Sigmoid colon (tissue), 6 donors: ENCODE measurements at regions not wholly inside any gene's neighbourhood (a gene's known extent, or its start where the extent isn't known, plus 50 kb on each side); places are given as distances from the start of the nearest gene placed in this dataset.

Experiments used
- DNase-seq: peaks from one replicate; pipeline ENCODE4 v3.0.0-alpha.2; 2019
- H3K27ac ChIP-seq, 4 donors: fragments of 200-600 bp; sonication (generic); one replicate each; pipeline ENCODE4 v1.5.1; 2016 to 2019; ENCODE audit warnings: mild to moderate bottlenecking in 1 of 4
- H3K27me3 ChIP-seq, 3 donors: fragments of 200-600 bp; sonication (generic); one replicate each; pipeline ENCODE4 v1.5.1; 2019; ENCODE audit warnings: mild to moderate bottlenecking in 1 of 3
- H3K36me3 ChIP-seq, 4 donors: fragments of 200-600 bp; sonication (generic); one replicate each; pipeline ENCODE4 v1.5.1; 2016 to 2019
- H3K4me1 ChIP-seq, 4 donors: fragments of 200-600 bp; sonication (generic); one replicate each; pipeline ENCODE4 v1.5.1; 2017 to 2019
- H3K4me3 ChIP-seq, 4 donors: fragments of 200-600 bp; sonication (generic); one replicate each; pipeline ENCODE4 v1.5.1; 2017 to 2019; ENCODE audit warnings: mild to moderate bottlenecking in 2 of 4, moderate library complexity in 1 of 4
- H3K9me3 ChIP-seq, 4 donors: fragments of 200-600 bp in 3 of 4; sonication (generic) in 3 of 4; one replicate each; pipeline versions ENCODE4 v1.5.1 to v1.6.1; 2013 to 2019
- CTCF ChIP-seq, 4 experiments: fragments of 450-650 bp in 3 of 4; fragments of 200-600 bp in 1 of 4; IDR thresholded peaks; one replicate each; pipeline ENCODE4 v1.5.1; 2016 to 2019; ENCODE audit warnings: antibody characterized with exemption in 4 of 4, mild to moderate bottlenecking in 3 of 4, moderate library complexity in 2 of 4
- EP300 ChIP-seq, 4 donors: sonication (generic); formaldehyde crosslinking; IDR thresholded peaks; one replicate each; pipeline ENCODE4 v1.6.1; 2017; ENCODE audit warnings: antibody characterized with exemption in 4 of 4
- POLR2A ChIP-seq, 2 donors: fragments of 450-650 bp; IDR thresholded peaks; one replicate each; pipeline ENCODE4 v1.6.1; 2016; ENCODE audit warnings: antibody characterized with exemption in 2 of 2, mild to moderate bottlenecking in 2 of 2, moderate library complexity in 2 of 2
- POLR2AphosphoS5 ChIP-seq, 4 donors: sonication (generic); formaldehyde crosslinking; IDR thresholded peaks; one replicate each; pipeline ENCODE4 v1.6.1; 2017; ENCODE audit warnings: antibody characterized with exemption in 4 of 4
- WGBS, 2 donors: extraction: QIAGEN DNeasy Blood & Tissue Kit; methylation state at CpG; one replicate each; pipeline ENCODE4 v1.1.7; 2013; 5-methylcytosine and 5-hydroxymethylcytosine counted together
- intact Hi-C: fragments of 100-400 bp; cut with DNase I; formaldehyde crosslinking; loops from one replicate; pipeline ENCODE4 v1.15.1; 2023
- donor health status: healthy with polysubstance abuse.
- donor health status: healthy.

GRCh38 chrX:7444967-7445366, 297.0 kb upstream of the PUDP start:
- intact Hi-C loops: no loop called here
- Histone ChIP-seq H3K27ac (no peak overlapping the region), H3K4me1 (no peaks in the 10 kb centered on the region), H3K9me3 (no peaks in the 10 kb centered on the region), H3K36me3 (no peaks in the 10 kb centered on the region), H3K27me3 (no peaks in the 10 kb centered on the region), H3K4me3 (no peak overlapping the region)
- no peak for DNase-seq
- TF ChIP-seq EP300 (IDR thresholded peaks at IDR 0.05) (no peak), POLR2A (IDR thresholded peaks at IDR 0.05) (no peak), POLR2AphosphoS5 (IDR thresholded peaks at IDR 0.05) (no peak), CTCF (IDR thresholded peaks at IDR 0.05) (no peak)
- WGBS, 2 donors: 78 to 83% methylated on average over 2 of the region's 2 CpGs

GRCh38 chrX:7441586-7441985, 293.6 kb upstream of the PUDP start:
- H3K36me3 ChIP-seq: no peaks in the 10 kb centered on the region
- no peak overlapping the region for H3K27ac ChIP-seq
- 90 to 93% methylated on average over 6 of the region's 6 CpGs for WGBS, 2 donors
- DNase-seq: no peak
- TF ChIP-seq EP300 (IDR thresholded peaks at IDR 0.05) (no peak), POLR2AphosphoS5 (IDR thresholded peaks at IDR 0.05) (no peak), CTCF (IDR thresholded peaks at IDR 0.05) (no peak), POLR2A (IDR thresholded peaks at IDR 0.05) (no peak)
- H3K4me3 ChIP-seq: no peak overlapping the region
- H3K9me3 ChIP-seq: no peaks in the 10 kb centered on the region
- intact Hi-C loops: no loop called here
- no peaks in the 10 kb centered on the region for H3K27me3 ChIP-seq
- H3K4me1 ChIP-seq: no peaks in the 10 kb centered on the region

- Histone ChIP-seq H3K27me3 (no peaks in the 10 kb centered on the region), H3K4me3 (no peak overlapping the region), H3K27ac (no peak overlapping the region), H3K9me3 (no peaks in the 10 kb centered on the region), H3K4me1 (no peaks in the 10 kb centered on the region), H3K36me3 (no peaks in the 10 kb centered on the region)
- DNase-seq: no peak
- intact Hi-C loops: no loop called here
- WGBS, 2 donors: 86 to 93% methylated on average over 2 of the region's 2 CpGs
- TF ChIP-seq EP300 (IDR thresholded peaks at IDR 0.05): no peak
- TF ChIP-seq POLR2AphosphoS5 (IDR thresholded peaks at IDR 0.05): no peak
- no peak for TF ChIP-seq POLR2A (IDR thresholded peaks at IDR 0.05)
- no peak for TF ChIP-seq CTCF (IDR thresholded peaks at IDR 0.05)
These were observed 287.9 kb upstream of the PUDP start for GRCh38 chrX:7435822-7436221.

GRCh38 chrX:7432901-7433300, 284.9 kb upstream of the PUDP start:
- Histone ChIP-seq H3K9me3 (no peaks in the 10 kb centered on the region), H3K27ac (no peak overlapping the region), H3K36me3 (no peaks in the 10 kb centered on the region), H3K4me1 (no peaks in the 10 kb centered on the region), H3K4me3 (no peak overlapping the region), H3K27me3 (no peaks in the 10 kb centered on the region)
- WGBS, 2 donors: 88 to 90% methylated on average over 2 of the region's 2 CpGs
- DNase-seq: no peak
- intact Hi-C loops: no loop called here
- TF ChIP-seq EP300 (IDR thresholded peaks at IDR 0.05): no peak
- no peak for TF ChIP-seq POLR2AphosphoS5 (IDR thresholded peaks at IDR 0.05)
- no peak for TF ChIP-seq POLR2A (IDR thresholded peaks at IDR 0.05)

GRCh38 chrX:7420717-7421116, 272.8 kb upstream of the PUDP start:
- H3K9me3 ChIP-seq: no peaks in the 10 kb centered on the region
- H3K27ac ChIP-seq: no peak overlapping the region
- no peaks in the 10 kb centered on the region for H3K4me1 ChIP-seq
- no peaks in the 10 kb centered on the region for H3K27me3 ChIP-seq
- no peak for TF ChIP-seq POLR2AphosphoS5 (IDR thresholded peaks at IDR 0.05)
- no peak for TF ChIP-seq CTCF (IDR thresholded peaks at IDR 0.05)
- no peak for TF ChIP-seq EP300 (IDR thresholded peaks at IDR 0.05)
- no peak for TF ChIP-seq POLR2A (IDR thresholded peaks at IDR 0.05)
- H3K4me3 ChIP-seq: no peak overlapping the region
- WGBS, 2 donors: 80 to 88% methylated on average over 1 of the region's 1 CpG
- no peaks in the 10 kb centered on the region for H3K36me3 ChIP-seq
- DNase-seq: no peak
- intact Hi-C loops: no loop called here
